ENCODE measurements at regions not wholly inside any gene's neighbourhood (a gene's known extent, or its start where the extent isn't known, plus 50 kb on each side); places are given as distances from the start of the nearest gene placed in this dataset.

DNA sequence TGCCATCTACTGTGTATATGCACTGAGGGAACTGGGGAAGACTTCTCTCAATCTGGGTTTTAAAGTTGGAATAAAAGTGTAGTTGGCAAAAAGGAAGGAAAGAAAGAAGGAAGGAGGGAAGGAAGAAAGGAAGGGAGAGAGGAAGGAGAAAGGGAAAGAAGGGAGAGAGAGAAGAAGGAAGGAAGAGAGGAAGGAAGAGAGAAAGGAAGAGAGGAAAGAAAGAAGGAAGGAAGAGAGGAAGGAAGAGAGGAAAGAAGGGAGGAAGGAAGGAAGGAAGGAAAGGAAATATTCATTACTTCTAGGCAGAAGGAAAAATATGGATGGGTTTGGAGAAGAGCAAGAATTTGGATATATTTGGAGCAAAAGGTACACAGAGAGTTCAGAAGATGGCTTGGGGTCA lies 343.6 kb upstream of the AUTS2 start:
- TF ChIP-seq, protein P1, sequence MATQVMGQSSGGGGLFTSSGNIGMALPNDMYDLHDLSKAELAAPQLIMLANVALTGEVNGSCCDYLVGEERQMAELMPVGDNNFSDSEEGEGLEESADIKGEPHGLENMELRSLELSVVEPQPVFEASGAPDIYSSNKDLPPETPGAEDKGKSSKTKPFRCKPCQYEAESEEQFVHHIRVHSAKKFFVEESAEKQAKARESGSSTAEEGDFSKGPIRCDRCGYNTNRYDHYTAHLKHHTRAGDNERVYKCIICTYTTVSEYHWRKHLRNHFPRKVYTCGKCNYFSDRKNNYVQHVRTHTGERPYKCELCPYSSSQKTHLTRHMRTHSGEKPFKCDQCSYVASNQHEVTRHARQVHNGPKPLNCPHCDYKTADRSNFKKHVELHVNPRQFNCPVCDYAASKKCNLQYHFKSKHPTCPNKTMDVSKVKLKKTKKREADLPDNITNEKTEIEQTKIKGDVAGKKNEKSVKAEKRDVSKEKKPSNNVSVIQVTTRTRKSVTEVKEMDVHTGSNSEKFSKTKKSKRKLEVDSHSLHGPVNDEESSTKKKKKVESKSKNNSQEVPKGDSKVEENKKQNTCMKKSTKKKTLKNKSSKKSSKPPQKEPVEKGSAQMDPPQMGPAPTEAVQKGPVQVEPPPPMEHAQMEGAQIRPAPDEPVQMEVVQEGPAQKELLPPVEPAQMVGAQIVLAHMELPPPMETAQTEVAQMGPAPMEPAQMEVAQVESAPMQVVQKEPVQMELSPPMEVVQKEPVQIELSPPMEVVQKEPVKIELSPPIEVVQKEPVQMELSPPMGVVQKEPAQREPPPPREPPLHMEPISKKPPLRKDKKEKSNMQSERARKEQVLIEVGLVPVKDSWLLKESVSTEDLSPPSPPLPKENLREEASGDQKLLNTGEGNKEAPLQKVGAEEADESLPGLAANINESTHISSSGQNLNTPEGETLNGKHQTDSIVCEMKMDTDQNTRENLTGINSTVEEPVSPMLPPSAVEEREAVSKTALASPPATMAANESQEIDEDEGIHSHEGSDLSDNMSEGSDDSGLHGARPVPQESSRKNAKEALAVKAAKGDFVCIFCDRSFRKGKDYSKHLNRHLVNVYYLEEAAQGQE (IDR thresholded peaks at IDR 0.05) = no peak
- TF ChIP-seq SP1 (IDR thresholded peaks at IDR 0.05) = no peak
- TF ChIP-seq RAD21 (IDR thresholded peaks at IDR 0.05) = no peak
- Histone ChIP-seq H3K4me3 (ENCODE audit: low read depth in 1 of 3, low read length in 3 of 3) (no peak overlapping the region), H3K36me3 (ENCODE audit: control insufficient read depth in 4 of 4, insufficient read depth in 3 of 4, low read depth in 1 of 4, low read length in 3 of 4) (no peaks in the 10 kb centered on the region), H3K9me3 (ENCODE audit: control insufficient read depth in 4 of 4, low read length in 3 of 4) (no peaks in the 10 kb centered on the region), H3K9ac (ENCODE audit: low read depth in 1 of 2, low read length in 2 of 2) (no peak overlapping the region), H3K4me1 (ENCODE audit: control insufficient read depth in 4 of 4, insufficient read depth in 4 of 4, low read length in 3 of 4) (peaks cover 4 to 8% (median 8%) of the 10 kb centered on the region in 4 donors), H3K27me3 (ENCODE audit: control insufficient read depth in 4 of 4, insufficient read depth in 4 of 4, low read length in 3 of 4) (no peaks in the 10 kb centered on the region), H3K27ac (ENCODE audit: low read depth in 1 of 2, low read length in 2 of 2) (no peak overlapping the region)
- DNase-seq (ENCODE audit: low spot score) = no peak

- H3K4me3 ChIP-seq (ENCODE audit: low read depth in 1 of 3, low read length in 3 of 3) = no peak overlapping the region
- no peaks in the 10 kb centered on the region for H3K9me3 ChIP-seq (ENCODE audit: control insufficient read depth in 4 of 4, low read length in 3 of 4)
- no peaks in the 10 kb centered on the region for H3K36me3 ChIP-seq (ENCODE audit: control insufficient read depth in 4 of 4, insufficient read depth in 3 of 4, low read depth in 1 of 4, low read length in 3 of 4)
- no peak overlapping the region for H3K9ac ChIP-seq (ENCODE audit: low read depth in 1 of 2, low read length in 2 of 2)
- no peak for DNase-seq (ENCODE audit: low spot score)
- H3K27me3 ChIP-seq (ENCODE audit: control insufficient read depth in 4 of 4, insufficient read depth in 4 of 4, low read length in 3 of 4) = no peaks in the 10 kb centered on the region
- H3K27ac ChIP-seq (ENCODE audit: low read depth in 1 of 2, low read length in 2 of 2) = no peak overlapping the region
- WGBS = 73% methylated on average over 12 of the region's 12 CpGs
- TF ChIP-seq EGR1 (IDR thresholded peaks at IDR 0.05; ENCODE audit: low read depth in 2 of 2) (no peak), RAD21 (IDR thresholded peaks at IDR 0.05) (peak in 1 of 2 donors; percentile 39), JUND (IDR thresholded peaks at IDR 0.05) (no peak), ZBTB33 (IDR thresholded peaks at IDR 0.05) (no peak), SP1 (IDR thresholded peaks at IDR 0.05) (no peak), FOXA1 (IDR thresholded peaks at IDR 0.05) (no peak), CTCF (IDR thresholded peaks at IDR 0.05; ENCODE audit: low read depth, low read length, missing input control) (no peak), YY1 (IDR thresholded peaks at IDR 0.05) (no peak), FOXA2 (IDR thresholded peaks at IDR 0.05) (no peak), GABPA (IDR thresholded peaks at IDR 0.05 in 1 of 2, conservative IDR thresholded peaks at IDR 0.05 in 1 of 2) (no peak), HNF4G (IDR thresholded peaks at IDR 0.05) (no peak), RXRA (IDR thresholded peaks at IDR 0.05) (peak in 1 of 2 donors; percentile 66), HNF4A (conservative IDR thresholded peaks at IDR 0.05) (peak in 1 of 2 donors; percentile 54), NR2F2 (IDR thresholded peaks at IDR 0.05) (no peak), TAF1 (conservative IDR thresholded peaks at IDR 0.05) (no peak)
- TF ChIP-seq, protein P1 (IDR thresholded peaks at IDR 0.05) = no peak
- TF ChIP-seq, protein P2, sequence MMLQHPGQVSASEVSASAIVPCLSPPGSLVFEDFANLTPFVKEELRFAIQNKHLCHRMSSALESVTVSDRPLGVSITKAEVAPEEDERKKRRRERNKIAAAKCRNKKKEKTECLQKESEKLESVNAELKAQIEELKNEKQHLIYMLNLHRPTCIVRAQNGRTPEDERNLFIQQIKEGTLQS (IDR thresholded peaks at IDR 0.05) = no peak
- TF ChIP-seq, protein P3, sequence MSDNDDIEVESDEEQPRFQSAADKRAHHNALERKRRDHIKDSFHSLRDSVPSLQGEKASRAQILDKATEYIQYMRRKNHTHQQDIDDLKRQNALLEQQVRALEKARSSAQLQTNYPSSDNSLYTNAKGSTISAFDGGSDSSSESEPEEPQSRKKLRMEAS (IDR thresholded peaks at IDR 0.05) = no peak
- peaks cover 0 to 8% (median 5%) of the 10 kb centered on the region in 4 donors for H3K4me1 ChIP-seq (ENCODE audit: control insufficient read depth in 4 of 4, insufficient read depth in 4 of 4, low read length in 3 of 4)
Measured at GRCh38 chr7:69256634-69257081, 341.6 kb upstream of the AUTS2 start.
